Endothelial cell of umbilical vein (primary cell): ENCODE measurements at regions not wholly inside any gene's neighbourhood (a gene's known extent, or its start where the extent isn't known, plus 50 kb on each side); places are given as distances from the start of the nearest gene placed in this dataset.

Experiments used
- BruUV-seq: library from RNA; stranded (reverse); fragments of 400-500 nt; replicated peaks from 2 replicates; lab custom pipeline; 2021; lab: Mats Ljungman, UMichigan
- CTCF ChIA-PET: fragments of 300-600, 350-600 bp; sonication (Branson Sonifier 250); formaldehyde crosslinking; loops from one replicate; lab custom pipeline; 2021; ENCODE audit warnings: antibody characterized with exemption, inconsistent platforms; lab: Charles Lee
- POLR2A ChIA-PET: fragments of 300-600, 350-600 bp; sonication (Branson Sonifier 250); formaldehyde crosslinking; loops from one replicate; lab custom pipeline; 2021; ENCODE audit warnings: antibody characterized with exemption, inconsistent platforms; lab: Charles Lee
- DNase-seq: peaks from one replicate; pipeline ENCODE4 v3.0.0-alpha.2; 2011; ENCODE audit warnings: low read depth, low spot score
- FAIRE-seq: peaks from 2 replicates; lab custom pipeline; 2011; peaks lifted over from hg19 to GRCh38; lab: Jason Lieb, UNC
- H2AFZ ChIP-seq: 2 replicates; pipeline ENCODE4 v1.6.0; 2012; ENCODE audit warnings: low read depth, low read length, control low read depth, inconsistent platforms
- H3K27ac ChIP-seq: 2 replicates; pipeline ENCODE4 v1.5.1; 2011; ENCODE audit warnings: low read depth, mild to moderate bottlenecking, control low read depth, low read length, moderate library complexity; ENCODE audit not compliant: insufficient read depth
- H3K27me3 ChIP-seq, 2 experiments: 2 replicates each; pipeline versions ENCODE4 v1.6.0 to v1.6.1; 2011; ENCODE audit warnings: low read length in 2 of 2, mixed read lengths in 1 of 2; ENCODE audit not compliant: control insufficient read depth in 2 of 2, insufficient read depth in 2 of 2
- H3K36me3 ChIP-seq, 2 experiments: 2 replicates in 1 of 2; 3 replicates in 1 of 2; pipeline ENCODE4 v1.5.1; 2011; ENCODE audit warnings: low read length in 2 of 2, mild to moderate bottlenecking in 1 of 2, moderate library complexity in 1 of 2; ENCODE audit not compliant: control insufficient read depth in 2 of 2, insufficient read depth in 2 of 2; ENCODE audit errors: extremely low read depth in 1 of 2
- H3K4me1 ChIP-seq: 3 replicates; pipeline ENCODE4 v1.5.1; 2011; ENCODE audit warnings: mild to moderate bottlenecking, low read length; ENCODE audit not compliant: control insufficient read depth, insufficient read depth; ENCODE audit errors: extremely low read depth
- H3K4me2 ChIP-seq: 2 replicates; pipeline ENCODE4 v1.6.1; 2011; ENCODE audit warnings: low read length, control low read depth, mixed read lengths; ENCODE audit not compliant: insufficient read depth
- H3K4me3 ChIP-seq, 3 experiments: fragments of 200-600 bp in 1 of 3; sonication (generic), shearing (Covaris generic) in 1 of 3; replicated peaks in 1 of 3; 2 replicates each; pipeline ENCODE4 v1.5.1; 2011 to 2016; ENCODE audit warnings: control low read depth in 3 of 3, low read length in 3 of 3, mild to moderate bottlenecking in 2 of 3, inconsistent platforms in 1 of 3, low read depth in 1 of 3, moderate library complexity in 1 of 3; ENCODE audit not compliant: insufficient read depth in 1 of 3
- H3K79me2 ChIP-seq: 2 replicates; pipeline ENCODE4 v1.6.0; 2012; ENCODE audit warnings: low read length, inconsistent platforms; ENCODE audit not compliant: control insufficient read depth, insufficient read depth
- H3K9ac ChIP-seq: replicated peaks from 2 replicates; pipeline ENCODE3; 2011; ENCODE audit warnings: low read length, control low read depth; ENCODE audit not compliant: insufficient read depth; ENCODE audit errors: extremely low read depth
- H3K9me1 ChIP-seq: replicated peaks from 3 replicates; pipeline ENCODE4 v1.6.0; 2011; ENCODE audit warnings: mild to moderate bottlenecking, low read length; ENCODE audit not compliant: control insufficient read depth, insufficient read depth; ENCODE audit errors: extremely low read depth
- H3K9me3 ChIP-seq: replicated peaks from 2 replicates; pipeline ENCODE4 v1.5.1; 2012; ENCODE audit warnings: low read length, inconsistent platforms; ENCODE audit not compliant: control insufficient read depth, insufficient read depth
- H4K20me1 ChIP-seq: replicated peaks from 2 replicates; pipeline ENCODE3; 2011; ENCODE audit warnings: mild to moderate bottlenecking, low read length; ENCODE audit not compliant: control insufficient read depth, insufficient read depth; ENCODE audit errors: extremely low read depth
- CTCF ChIP-seq, 2 donors: IDR thresholded peaks; 1 replicate in 1 of 2; 2 replicates in 1 of 2; pipeline ENCODE4 v1.5.1; 2011; ENCODE audit warnings: low read length in 2 of 2, mild to moderate bottlenecking in 2 of 2, moderate library complexity in 2 of 2, control low read depth in 1 of 2, inconsistent platforms in 1 of 2, low read depth in 1 of 2; ENCODE audit not compliant: insufficient read depth in 1 of 2; ENCODE audit errors: extremely low read depth in 1 of 2
- JUN ChIP-seq: IDR thresholded peaks from 2 replicates; pipeline ENCODE4 v1.6.1; 2011; ENCODE audit warnings: borderline replicate concordance, low read depth; ENCODE audit not compliant: insufficient read length, insufficient read depth
- MYC ChIP-seq: IDR thresholded peaks from one replicate; pipeline ENCODE4 v1.6.1; 2011; ENCODE audit warnings: mild to moderate bottlenecking, low read depth, low read length
- dilution Hi-C: fragments of 300-500 bp; cut with MboI; formaldehyde crosslinking; loops from one replicate; pipeline ENCODE4 v1.15.0; 2019; ENCODE audit warnings: low sequenced_read_pairs; ENCODE audit not compliant: extremely low pct_ligation_motif_present
- intact Hi-C: fragments of 100-400 bp; cut with micrococcal nuclease; formaldehyde crosslinking; loops from one replicate; pipeline ENCODE4 v1.10.0; 2022

DNA sequence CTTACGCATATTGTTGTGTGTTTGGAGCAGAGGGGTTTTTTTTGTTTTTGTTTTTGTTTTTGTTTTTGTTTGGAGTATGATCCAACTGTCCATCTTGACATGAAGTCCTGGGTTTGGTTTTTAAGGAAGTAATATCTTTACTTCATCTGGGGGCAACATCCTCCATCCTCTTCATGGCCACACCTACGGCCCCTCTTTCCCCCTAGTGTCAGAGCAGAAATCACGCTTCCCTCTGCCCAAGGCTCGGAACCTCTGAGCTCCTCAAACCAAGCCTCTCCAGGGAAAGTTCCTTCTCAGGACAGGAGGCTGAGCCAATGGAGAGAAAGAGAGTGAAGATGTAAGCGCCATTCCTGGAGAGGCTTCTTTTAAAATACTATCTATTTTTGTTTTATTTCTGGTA lies 58.6 kb upstream of the PDX1 start:
- no peak for DNase-seq
- Histone ChIP-seq H2AFZ (no peak overlapping the region), H3K9me3 (no peaks in the 10 kb centered on the region), H3K4me2 (no peak overlapping the region), H3K27ac (no peak overlapping the region), H4K20me1 (no peaks in the 10 kb centered on the region), H3K9ac (no peak overlapping the region), H3K79me2 (no peaks in the 10 kb centered on the region), H3K9me1 (no peaks in the 10 kb centered on the region), H3K27me3 (peaks cover 5% of the 10 kb centered on the region in 2 experiments), H3K4me1 (no peaks in the 10 kb centered on the region), H3K4me3 (no peak overlapping the region), H3K36me3 (no peaks in the 10 kb centered on the region)
- no peak for TF ChIP-seq MYC
- POLR2A ChIA-PET = no interaction called here
- no TSS peak for BruUV-seq
- CTCF ChIA-PET = interaction anchor here (1.2 kb wide), 1 partner anchor 35 kb away, joined by 3 read pairs; no protein-coding TSS in a partner anchor
- no peak for FAIRE-seq
- dilution Hi-C loops (no loop called here), intact Hi-C loops (no loop called here)

GRCh38 chr13:27868641-27869435 lies 51.0 kb upstream of the PDX1 start:
- Histone ChIP-seq H3K4me1 (no peaks in the 10 kb centered on the region), H3K9me1 (no peaks in the 10 kb centered on the region), H3K79me2 (no peaks in the 10 kb centered on the region), H3K4me3 (no peak overlapping the region), H3K27ac (no peak overlapping the region), H3K36me3 (no peaks in the 10 kb centered on the region), H3K4me2 (no peak overlapping the region), H2AFZ (no peak overlapping the region), H4K20me1 (no peaks in the 10 kb centered on the region), H3K9me3 (no peaks in the 10 kb centered on the region), H3K27me3 (peaks cover 2 to 16% of the 10 kb centered on the region in 2 experiments), H3K9ac (no peak overlapping the region)
- dilution Hi-C loops = no loop called here
- TF ChIP-seq JUN (no peak), CTCF (IDR thresholded peaks at IDR 0.05; ENCODE audit: extremely low read depth in 1 of 2, insufficient read depth in 1 of 2, low read depth in 1 of 2, low read length in 2 of 2) (peak; percentile 28 to 37)
- BruUV-seq = no TSS peak
- intact Hi-C loops = loop anchor here (1.0 kb wide), 2 partner anchors 84 to 115 kb away; no protein-coding TSS in a partner anchor
- no peak for FAIRE-seq
- CTCF ChIA-PET = interaction anchor here (0.6 to 3.0 kb wide), 26 partner anchors 8 to 928 kb away, joined by 3 to 73 read pairs (median 4); no protein-coding TSS in a partner anchor
- POLR2A ChIA-PET = no interaction called here
- DNase-seq = peak; percentile 29
